ENCODE measurements at regions not wholly inside any gene's neighbourhood (a gene's known extent, or its start where the extent isn't known, plus 50 kb on each side); places are given as distances from the start of the nearest gene placed in this dataset.

GRCh38 chr15:94924971-94925598 lies 693.7 kb downstream of the MCTP2 start:
- DNase-seq: no peak

- DNase-seq: no peak
These were observed 694.3 kb downstream of the MCTP2 start for GRCh38 chr15:94925680-94926079.

GRCh38 chr15:94927003-94927402 lies 695.6 kb downstream of the MCTP2 start:
- no peak for DNase-seq

GRCh38 chr15:94929282-94929681 lies 697.9 kb downstream of the MCTP2 start:
- DNase-seq: no peak

GRCh38 chr15:94930441-94930840 lies 699.1 kb downstream of the MCTP2 start:
- no peak for DNase-seq

- no peak for DNase-seq
These were observed 699.6 kb downstream of the MCTP2 start for GRCh38 chr15:94930960-94931359.

GRCh38 chr15:94934440-94934839 lies 703.1 kb downstream of the MCTP2 start:
- no peak for DNase-seq

GRCh38 chr15:94937242-94937641 lies 705.9 kb downstream of the MCTP2 start:
- DNase-seq: no peak

- no peak for DNase-seq
These were observed 712.5 kb downstream of the MCTP2 start for GRCh38 chr15:94943888-94944287.

GRCh38 chr15:94951538-94951937 lies 720.2 kb downstream of the MCTP2 start:
- DNase-seq: no peak

- DNase-seq: no peak
These were observed 732.6 kb downstream of the MCTP2 start for GRCh38 chr15:94963953-94964352.

GRCh38 chr15:94965593-94965992 lies 734.2 kb downstream of the MCTP2 start:
- no peak for DNase-seq

GRCh38 chr15:94968133-94968532 lies 736.8 kb downstream of the MCTP2 start:
- DNase-seq: no peak

- no peak for DNase-seq
These were observed 738.7 kb downstream of the MCTP2 start for GRCh38 chr15:94970096-94970495.

GRCh38 chr15:94970802-94971201 lies 739.4 kb downstream of the MCTP2 start:
- DNase-seq: no peak

- DNase-seq: no peak
These were observed 741.0 kb downstream of the MCTP2 start for GRCh38 chr15:94972314-94972713.

GRCh38 chr15:94987085-94987484 lies 755.7 kb downstream of the MCTP2 start:
- DNase-seq: no peak

- no peak for DNase-seq
These were observed 760.4 kb downstream of the MCTP2 start for GRCh38 chr15:94991718-94992117.

GRCh38 chr15:95009635-95010034 lies 778.3 kb downstream of the MCTP2 start:
- no peak for DNase-seq

- no peak for DNase-seq
These were observed 782.0 kb downstream of the MCTP2 start for GRCh38 chr15:95013381-95013780.

GRCh38 chr15:95016511-95017229 lies 785.3 kb downstream of the MCTP2 start:
- no peak for DNase-seq

- DNase-seq: no peak
These were observed 786.4 kb downstream of the MCTP2 start for GRCh38 chr15:95017666-95018328.

- no peak for DNase-seq
These were observed 787.7 kb downstream of the MCTP2 start for GRCh38 chr15:95018888-95019545.

- no peak for DNase-seq
These were observed 788.5 kb downstream of the MCTP2 start for GRCh38 chr15:95019907-95020306.
